Heart right ventricle (tissue), 16 donors: ENCODE measurements at regions not wholly inside any gene's neighbourhood (a gene's known extent, or its start where the extent isn't known, plus 50 kb on each side); places are given as distances from the start of the nearest gene placed in this dataset.
"Not testable (repeated sequence)": the region's sequence is repeated elsewhere in the genome, so short reads cannot be mapped to it uniquely, and the experiment has no call there.

Experiments used
- ATAC-seq, 8 donors: fragments of 200-7000 bp; cut with Tn5 transposase; one replicate each; pipeline ENCODE4 v1.9.1; 2020; ENCODE audit warnings: mild to moderate bottlenecking in 8 of 8, moderate library complexity in 8 of 8, moderate number of reproducible peaks in 1 of 8
- DNase-seq, 2 donors: peaks; one replicate each; pipeline ENCODE4 v3.0.0-alpha.2; 2020
- H3K27ac ChIP-seq, 10 donors: fragments of 200-600 bp; sonication (generic) in 2 of 10; one replicate each; pipeline versions ENCODE4 v1.5.0 to v1.8.0; 2020 to 2022; ENCODE audit warnings: mild to moderate bottlenecking in 3 of 10
- H3K27me3 ChIP-seq, 7 donors: fragments of 200-600 bp; one replicate each; pipeline ENCODE4 v1.8.0; 2021 to 2022; ENCODE audit warnings: mild to moderate bottlenecking in 2 of 7
- H3K36me3 ChIP-seq, 9 donors: fragments of 200-600 bp; sonication (generic) in 1 of 9; one replicate each; pipeline versions ENCODE4 v1.5.0 to v1.8.0; 2020 to 2022; ENCODE audit warnings: mild to moderate bottlenecking in 2 of 9
- H3K4me1 ChIP-seq, 9 donors: fragments of 200-600 bp; sonication (generic) in 1 of 9; one replicate each; pipeline versions ENCODE4 v1.5.0 to v1.8.0; 2020 to 2022; ENCODE audit warnings: mild to moderate bottlenecking in 4 of 9
- H3K4me3 ChIP-seq, 10 donors: fragments of 200-600 bp; sonication (generic) in 2 of 10; one replicate each; pipeline versions ENCODE4 v1.5.0 to v1.8.0; 2020 to 2022; ENCODE audit warnings: mild to moderate bottlenecking in 7 of 10, moderate library complexity in 2 of 10
- H3K9me3 ChIP-seq, 11 donors: fragments of 200-600 bp in 10 of 11; sonication (generic) in 2 of 11; one replicate each; pipeline versions ENCODE4 v1.5.0 to v1.8.0; 2013 to 2022; ENCODE audit warnings: mild to moderate bottlenecking in 2 of 11, control low read depth in 1 of 11, moderate library complexity in 1 of 11
- WGBS, 2 donors: extraction: QIAGEN DNeasy Blood & Tissue Kit; methylation state at CpG; one replicate each; pipeline ENCODE4 v1.1.7; 2013; ENCODE audit warnings: inconsistent platforms in 1 of 2; 5-methylcytosine and 5-hydroxymethylcytosine counted together
- intact Hi-C, 10 donors: fragments of 100-400 bp; cut with DNase I; formaldehyde crosslinking; loops; one replicate each; pipeline versions ENCODE4 v1.11.1 to v1.14.2; 2022
- TF ChIP-seq, protein P1 (sequence below), 9 donors: fragments of 200-600 bp; sonication (generic) in 2 of 9; IDR thresholded peaks; one replicate each; pipeline versions ENCODE4 v1.5.0 to v1.8.0; 2021 to 2022; ENCODE audit warnings: antibody characterized with exemption in 9 of 9, mild to moderate bottlenecking in 5 of 9, moderate library complexity in 1 of 9
- donor health status: Arrhythmogenic right ventricular cardiomyopathy.
- donor health status: ischemic (EF 13 %, LVEDD 7.1; RV severe dilation, severe dysfunction).
- donor health status: healthy with polysubstance abuse.
- donor health status: DM: no; HTN: yes; CAD: no.
- donor health status: DM: no; HTN: no; CAD: no.
- donor health status: ischemic (EF 25% LVEDD 6.9; RV normal size, moderate dysfunction).
- donor health status: ischemic (EF 25% LVEDD 5.7; RV mildly dilated, moderate dysfunction).
- donor health status: healthy.
- donor health status: DM: yes; HTN: yes; CAD: no.
- donor health status: Ischemic cardiomyopathy.
- donor health status: ischemic (EF 35%, LVEDD 5.7; RV mildly dilated, moderate dysfunction).
- donor health status: nonischemic (EF 11% LVEDD 7.7; RV severe dilation, severe dysfunction).
- donor health status: DM: yes; HTN: yes; CAD: no.
- donor health status: PGD.
- donor health status: ischemic (EF 29% LVEDD 5.4; RV normal size, mild dysfunction).
- donor health status: nonischemic (EF 23%, LVEDD 6.1; RV moderate dilation, normal function).

DNA sequence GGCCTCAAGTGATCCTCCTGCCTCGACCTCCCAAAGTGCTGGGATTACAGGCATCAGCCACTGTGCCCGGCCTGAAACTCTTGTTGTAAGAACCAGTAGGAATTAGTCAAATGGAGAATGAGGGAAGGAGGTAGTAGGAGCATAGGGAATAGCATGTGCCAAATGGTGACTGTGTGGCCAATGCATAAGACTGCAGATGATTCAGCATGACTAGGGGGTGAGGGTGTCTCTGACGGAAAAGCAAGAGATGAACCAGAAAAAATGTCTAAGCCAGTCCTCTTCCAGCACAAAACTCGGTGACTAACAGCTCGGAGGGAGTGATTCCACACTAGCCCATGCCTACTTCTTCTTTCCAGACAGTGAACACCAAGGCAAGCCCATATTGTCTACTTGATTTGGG lies 58.2 kb upstream of the DUSP21 start:
- Histone ChIP-seq H3K4me1 (no peaks in the 10 kb centered on the region), H3K9me3 (no peaks in the 10 kb centered on the region), H3K4me3 (no peak overlapping the region), H3K27me3 (peaks cover 0 to 18% (median 0%) of the 10 kb centered on the region in 7 donors), H3K27ac (no peak overlapping the region), H3K36me3 (no peaks in the 10 kb centered on the region)
- DNase-seq (no peak), ATAC-seq (no peak)
- TF ChIP-seq, protein P1, sequence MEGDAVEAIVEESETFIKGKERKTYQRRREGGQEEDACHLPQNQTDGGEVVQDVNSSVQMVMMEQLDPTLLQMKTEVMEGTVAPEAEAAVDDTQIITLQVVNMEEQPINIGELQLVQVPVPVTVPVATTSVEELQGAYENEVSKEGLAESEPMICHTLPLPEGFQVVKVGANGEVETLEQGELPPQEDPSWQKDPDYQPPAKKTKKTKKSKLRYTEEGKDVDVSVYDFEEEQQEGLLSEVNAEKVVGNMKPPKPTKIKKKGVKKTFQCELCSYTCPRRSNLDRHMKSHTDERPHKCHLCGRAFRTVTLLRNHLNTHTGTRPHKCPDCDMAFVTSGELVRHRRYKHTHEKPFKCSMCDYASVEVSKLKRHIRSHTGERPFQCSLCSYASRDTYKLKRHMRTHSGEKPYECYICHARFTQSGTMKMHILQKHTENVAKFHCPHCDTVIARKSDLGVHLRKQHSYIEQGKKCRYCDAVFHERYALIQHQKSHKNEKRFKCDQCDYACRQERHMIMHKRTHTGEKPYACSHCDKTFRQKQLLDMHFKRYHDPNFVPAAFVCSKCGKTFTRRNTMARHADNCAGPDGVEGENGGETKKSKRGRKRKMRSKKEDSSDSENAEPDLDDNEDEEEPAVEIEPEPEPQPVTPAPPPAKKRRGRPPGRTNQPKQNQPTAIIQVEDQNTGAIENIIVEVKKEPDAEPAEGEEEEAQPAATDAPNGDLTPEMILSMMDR (IDR thresholded peaks at IDR 0.05): no peak
- WGBS, 2 donors: 89 to 91% methylated on average over 5 of the region's 5 CpGs
- intact Hi-C loops: no loop called here

DNA sequence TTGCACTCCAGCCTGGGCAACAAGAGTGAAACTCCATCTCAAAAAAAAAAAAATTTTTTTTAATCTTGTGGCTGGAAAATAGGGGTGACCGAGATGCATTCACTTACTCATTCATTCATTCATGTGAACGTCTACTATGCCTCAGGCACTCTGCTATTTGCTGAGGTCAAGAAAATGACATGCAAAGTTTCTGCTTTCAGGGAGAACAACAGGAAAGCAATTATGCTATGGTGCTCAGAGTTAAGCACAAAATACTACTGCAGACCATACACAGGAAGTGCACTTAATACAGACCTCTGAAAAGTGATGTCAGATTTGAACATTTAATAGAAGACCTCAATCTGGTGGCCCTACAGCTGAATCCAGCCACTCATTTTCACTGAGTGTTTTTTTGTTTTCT lies 59.6 kb upstream of the DUSP21 start:
- TF ChIP-seq, protein P1 (IDR thresholded peaks at IDR 0.05): no peak

DNA sequence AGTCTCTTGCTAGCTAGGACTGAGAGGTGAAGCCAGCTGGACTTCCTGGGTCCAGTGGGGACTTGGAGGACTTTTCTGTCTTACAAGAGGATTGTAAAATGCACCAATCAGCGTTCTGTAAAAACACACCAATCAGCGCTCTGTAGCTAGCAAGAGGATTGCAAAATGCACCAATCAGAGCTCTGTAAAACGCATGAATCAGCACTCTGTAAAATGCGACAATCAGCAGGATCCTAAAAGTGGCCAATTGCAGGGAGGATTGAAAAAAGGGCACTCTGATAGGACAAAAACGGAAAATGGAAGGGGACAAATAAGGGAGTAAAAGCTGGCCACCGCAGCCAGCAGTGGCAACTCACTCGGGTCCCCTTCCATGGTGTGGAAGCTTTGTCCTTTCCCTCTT lies 65.6 kb upstream of the DUSP21 start:
- Histone ChIP-seq H3K4me1 (no peaks in the 10 kb centered on the region), H3K4me3 (no peak overlapping the region), H3K27me3 (no peaks in the 10 kb centered on the region), H3K36me3 (no peaks in the 10 kb centered on the region), H3K27ac (no peak overlapping the region), H3K9me3 (no peaks in the 10 kb centered on the region)
- TF ChIP-seq, protein P1 (IDR thresholded peaks at IDR 0.05): no peak
- WGBS, 2 donors: 94 to 97% methylated on average over 7 of the region's 7 CpGs
- ATAC-seq (no peak), DNase-seq (no peak)
- intact Hi-C loops: no loop called here

More for the DNA sequence above, 59.6 kb upstream of the DUSP21 start:
- WGBS, 2 donors: 40 to 72% methylated on average over 2 of the region's 2 CpGs
- Histone ChIP-seq H3K4me1 (no peaks in the 10 kb centered on the region), H3K9me3 (no peaks in the 10 kb centered on the region), H3K36me3 (no peaks in the 10 kb centered on the region), H3K4me3 (no peak overlapping the region), H3K27me3 (peaks cover 0 to 18% (median 0%) of the 10 kb centered on the region in 7 donors), H3K27ac (no peak overlapping the region)
- ATAC-seq: no peak
- intact Hi-C loops: no loop called here
- no peak for DNase-seq

DNA sequence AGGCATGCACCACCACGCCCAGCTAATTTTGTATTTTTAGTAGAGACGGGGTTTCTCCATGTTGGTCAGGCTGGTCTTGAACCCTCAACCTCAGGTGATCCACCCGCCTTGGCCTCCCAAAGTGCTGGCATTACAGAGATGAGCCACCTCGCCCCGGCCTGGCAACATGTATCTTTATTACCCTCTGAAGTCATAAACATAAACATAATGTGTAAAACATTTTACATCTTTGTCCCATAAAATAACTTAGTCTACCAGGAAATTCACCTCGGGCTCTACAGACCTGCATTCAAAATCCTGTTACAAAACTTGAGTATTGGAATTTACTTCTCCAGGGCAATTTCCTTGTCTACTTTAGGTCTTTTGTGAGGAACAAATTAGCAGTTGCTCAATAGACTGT lies 68.1 kb upstream of the DUSP21 start:
- no peaks in the 10 kb centered on the region for H3K9me3 ChIP-seq
- ATAC-seq (no peak), DNase-seq (no peak)
- no peak overlapping the region for H3K27ac ChIP-seq
- TF ChIP-seq, protein P1 (IDR thresholded peaks at IDR 0.05): no peak
- H3K4me3 ChIP-seq: no peak overlapping the region
- H3K4me1 ChIP-seq: no peaks in the 10 kb centered on the region
- no peaks in the 10 kb centered on the region for H3K36me3 ChIP-seq
- WGBS, 2 donors: 93 to 96% methylated on average over 6 of the region's 6 CpGs
- intact Hi-C loops: no loop called here
- H3K27me3 ChIP-seq: no peaks in the 10 kb centered on the region

DNA sequence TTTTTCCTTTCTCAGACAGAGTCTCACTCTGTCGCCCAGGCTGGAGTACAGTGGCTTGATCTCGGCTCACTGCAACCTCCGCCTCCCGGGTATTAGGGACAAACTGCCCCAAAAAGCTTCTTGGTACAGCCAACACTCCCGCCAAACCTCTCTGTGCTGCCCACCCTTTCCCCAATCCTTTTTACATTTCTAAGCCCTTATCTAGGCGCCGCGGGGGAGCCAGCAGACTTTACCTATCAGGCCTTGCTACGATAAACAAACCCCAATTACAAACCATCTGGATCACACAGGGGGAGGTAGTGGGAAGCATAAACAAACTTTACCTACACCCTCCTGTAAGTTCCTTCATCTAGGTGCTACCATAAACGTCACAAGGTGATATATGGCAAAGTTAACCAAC lies 69.8 kb upstream of the DUSP21 start:
- ATAC-seq, intact Hi-C loops, H3K4me1 ChIP-seq, DNase-seq, H3K4me3 ChIP-seq, H3K9me3 ChIP-seq, H3K36me3 ChIP-seq, H3K27me3 ChIP-seq, H3K27ac ChIP-seq: not testable (repeated sequence)
- WGBS, 2 donors: 39 to 44% methylated on average over 10 of the region's 10 CpGs
